Loucy (cell line): ENCODE measurements at regions not wholly inside any gene's neighbourhood (a gene's known extent, or its start where the extent isn't known, plus 50 kb on each side); places are given as distances from the start of the nearest gene placed in this dataset.
"Not testable (repeated sequence)": the region's sequence is repeated elsewhere in the genome, so short reads cannot be mapped to it uniquely, and the experiment has no call there.

Experiments
- CTCF ChIP-seq: fragments of 200-600 bp; sonication (generic); conservative IDR thresholded peaks from 2 replicates; pipeline ENCODE4 v1.5.1; 2014; ENCODE audit warnings: mild to moderate bottlenecking, antibody characterized with exemption, low read length
- EZH2phosphoT487 ChIP-seq: fragments of 200-600 bp; IDR thresholded peaks from 2 replicates; pipeline ENCODE4 v1.6.1; 2018; ENCODE audit warnings: antibody characterized with exemption, mild to moderate bottlenecking, moderate library complexity, borderline replicate concordance

DNA sequence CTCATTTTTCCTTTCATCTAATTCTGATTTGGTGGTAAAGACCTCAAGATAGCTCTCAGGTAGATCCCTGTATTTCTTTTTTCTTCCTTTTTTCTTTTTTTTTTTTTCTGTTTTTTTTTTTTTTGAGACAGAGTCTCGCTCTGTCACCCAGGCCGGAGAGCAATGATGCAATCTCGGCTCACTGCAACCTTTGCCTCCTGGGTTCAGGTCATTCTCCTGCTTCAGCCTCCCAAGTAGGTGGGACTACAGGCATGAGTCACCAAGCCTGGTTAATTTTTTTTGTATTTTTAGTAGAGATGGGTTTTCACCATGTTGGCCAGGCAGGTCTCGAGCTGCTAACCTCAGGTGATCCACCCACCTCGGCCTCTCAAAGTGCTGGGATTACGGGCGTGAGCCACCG lies 835.6 kb downstream of the STIM2 start:
- not testable (repeated sequence) for TF ChIP-seq CTCF, EZH2phosphoT487
